ENCODE measurements at regions not wholly inside any gene's neighbourhood (a gene's known extent, or its start where the extent isn't known, plus 50 kb on each side); places are given as distances from the start of the nearest gene placed in this dataset.
A peak's percentile ranks its signal among the peaks of the same experiment; 100 is the strongest.
"Not testable (repeated sequence)": the region's sequence is repeated elsewhere in the genome, so short reads cannot be mapped to it uniquely, and the experiment has no call there.

DNA sequence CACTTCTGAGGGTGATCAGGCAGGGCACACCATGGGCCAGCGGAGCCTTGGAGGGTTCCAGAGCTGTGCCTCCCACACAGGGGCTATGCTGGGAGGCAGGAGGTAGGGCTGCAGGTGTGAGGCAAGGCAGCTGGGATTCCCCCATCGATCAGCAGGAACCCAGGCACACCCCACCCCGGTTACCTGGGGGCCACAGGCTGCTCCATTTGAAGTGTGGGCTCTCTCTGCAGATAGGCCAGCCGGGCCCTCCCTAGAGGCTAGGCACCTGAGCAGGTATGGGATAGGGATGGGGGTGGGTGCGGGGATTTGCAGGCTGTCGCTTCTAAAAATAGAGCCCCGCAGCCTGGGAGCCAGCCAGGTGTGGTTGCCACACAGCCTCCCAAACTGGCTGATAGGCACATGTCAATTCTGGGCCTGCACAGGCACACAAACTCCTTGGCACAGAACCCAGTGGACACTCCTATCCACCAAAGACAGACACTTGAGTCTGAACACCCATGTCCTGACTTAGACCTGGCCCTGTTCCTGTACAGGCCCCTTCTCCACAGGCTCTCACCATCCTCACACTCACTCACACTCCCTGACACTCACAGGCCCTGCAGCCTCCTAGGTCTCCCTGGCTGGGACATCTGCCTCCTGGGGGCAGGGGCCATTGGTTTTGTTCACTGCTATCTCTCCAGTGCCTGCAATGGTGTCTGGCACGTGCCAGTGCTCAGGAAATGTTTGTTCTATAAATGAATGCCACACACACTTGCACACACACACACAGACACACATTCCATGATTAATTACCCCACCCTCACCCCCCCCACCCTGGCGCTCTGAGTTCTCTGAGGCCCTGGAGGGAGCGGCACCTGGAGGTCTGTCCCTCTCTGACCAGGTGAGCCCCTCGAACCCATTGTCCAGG lies 73.4 kb downstream of the ZFP36L2 start:
- intact Hi-C loops (cut with DNase I): no loop called here
- no peak for DNase-seq (ENCODE audit: low spot score)
- no peak for ATAC-seq

DNA sequence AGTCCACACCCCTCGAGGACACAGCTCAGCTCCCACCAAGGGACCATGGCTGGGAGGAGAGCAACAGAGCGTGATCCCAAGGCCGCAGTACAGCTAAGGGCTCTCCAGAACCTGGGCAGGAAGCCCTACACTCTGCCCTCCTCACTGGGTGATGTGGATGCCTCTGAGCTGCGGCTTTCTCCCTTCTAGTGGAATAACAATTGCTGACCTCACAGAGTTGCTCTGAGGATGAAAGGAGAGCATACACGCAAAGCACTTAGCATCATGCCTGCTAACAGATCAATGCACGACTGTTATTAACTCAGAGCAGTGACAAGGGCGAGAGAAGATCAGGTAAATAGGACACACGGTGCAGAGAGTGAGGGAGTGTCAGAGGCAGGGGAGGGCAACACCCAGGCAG lies 74.2 kb downstream of the ZFP36L2 start:
- DNase-seq (ENCODE audit: low spot score) (no peak), ATAC-seq (no peak)
- intact Hi-C loops (cut with DNase I): no loop called here

DNA sequence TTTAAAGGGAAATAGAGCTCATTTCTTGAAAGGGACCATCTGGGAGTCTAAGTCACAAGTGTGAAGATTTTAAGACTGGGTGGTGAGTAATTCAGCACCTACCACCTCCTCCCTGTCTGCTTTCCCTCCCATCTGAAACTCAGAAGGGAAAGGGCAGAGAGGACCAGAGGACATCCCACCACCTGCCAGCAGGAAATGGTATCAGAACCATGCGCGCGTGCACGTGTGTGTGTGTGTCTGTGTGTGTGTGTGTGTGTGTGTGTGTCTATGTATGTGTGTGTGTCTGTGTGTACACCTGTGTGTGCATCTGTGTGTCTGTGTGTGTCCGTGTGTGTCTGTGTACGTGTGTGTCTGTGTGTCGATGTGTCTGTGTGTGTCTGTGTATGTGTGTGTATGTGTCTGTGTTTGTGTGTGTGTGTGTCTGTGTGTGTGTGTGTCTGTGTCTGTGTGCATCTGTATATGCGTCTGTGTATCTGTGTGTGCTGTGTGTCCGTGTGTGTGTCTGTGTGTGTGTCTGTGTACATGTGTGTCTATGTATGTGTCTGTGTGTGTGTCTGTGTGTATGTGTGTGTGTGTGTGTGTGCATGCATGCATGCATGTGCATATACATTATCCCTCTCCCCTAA lies 76.8 kb downstream of the ZFP36L2 start:
- intact Hi-C loops (cut with DNase I): no loop called here
- ATAC-seq: no peak
- no peak for DNase-seq (ENCODE audit: low spot score)

DNA sequence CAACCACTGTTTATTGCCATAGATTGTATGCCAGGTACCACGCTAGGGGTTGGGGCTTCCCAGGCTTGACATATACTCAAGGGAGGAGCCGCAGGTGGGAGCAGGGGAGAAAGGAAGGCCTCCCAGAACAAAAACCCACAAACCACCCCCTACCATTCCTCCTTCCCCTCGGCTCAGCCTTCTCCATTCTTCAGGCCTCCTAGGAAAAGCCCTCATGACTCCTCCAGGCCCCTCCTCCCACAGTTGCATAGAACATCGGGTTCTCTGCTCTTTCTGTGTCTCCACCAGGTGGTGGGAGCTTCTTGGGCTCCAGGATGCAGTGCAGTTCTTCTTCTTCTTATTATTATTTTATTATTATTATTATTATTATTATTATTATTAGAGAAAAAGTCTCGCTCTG lies 80.3 kb downstream of the ZFP36L2 start:
- DNase-seq (ENCODE audit: low spot score) (no peak), ATAC-seq (peak; percentile 61)
- intact Hi-C loops (cut with DNase I): no loop called here

DNA sequence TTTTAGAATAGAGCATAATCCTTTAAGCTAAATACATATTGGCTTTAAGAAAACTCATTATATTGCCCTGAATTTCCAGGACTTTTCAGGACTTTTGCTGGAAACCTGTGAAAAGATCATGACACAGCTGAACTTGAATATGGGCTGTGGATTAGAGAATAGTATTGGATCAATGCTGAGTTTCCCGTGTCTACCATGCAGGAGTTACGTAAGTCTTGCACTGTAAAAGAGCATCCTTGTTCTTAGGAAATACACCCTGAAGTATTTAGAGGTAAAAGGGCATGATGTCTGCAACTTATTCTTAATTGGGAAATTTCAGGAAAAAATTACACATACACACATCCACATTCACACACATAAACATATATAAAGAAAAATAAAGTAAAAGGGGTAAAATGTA lies 82.1 kb downstream of the ZFP36L2 start:
- DNase-seq (ENCODE audit: low spot score) (no peak), ATAC-seq (no peak)
- intact Hi-C loops (cut with DNase I): no loop called here

DNA sequence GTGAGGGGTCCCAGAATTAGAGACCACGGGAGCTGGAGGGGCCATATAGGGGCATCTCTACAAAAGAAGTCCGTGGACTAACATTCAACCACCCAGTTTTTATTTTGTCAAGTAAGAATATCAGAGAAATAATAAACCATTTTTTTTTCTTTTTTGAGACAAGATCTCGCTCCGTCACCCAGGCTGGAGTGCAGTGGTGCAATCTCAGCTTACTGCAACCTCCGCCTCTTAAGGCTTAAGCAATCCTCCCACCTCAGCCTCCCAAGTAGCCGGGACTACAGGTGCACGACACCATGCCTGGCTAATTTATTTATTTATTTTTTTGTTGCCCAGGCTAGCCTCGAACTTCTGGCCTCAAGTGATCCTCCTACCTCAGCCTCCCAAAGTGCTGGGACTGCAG lies 82.7 kb downstream of the ZFP36L2 start:
- intact Hi-C loops (cut with DNase I): no loop called here
- no peak for ATAC-seq
- no peak for DNase-seq (ENCODE audit: low spot score)

DNA sequence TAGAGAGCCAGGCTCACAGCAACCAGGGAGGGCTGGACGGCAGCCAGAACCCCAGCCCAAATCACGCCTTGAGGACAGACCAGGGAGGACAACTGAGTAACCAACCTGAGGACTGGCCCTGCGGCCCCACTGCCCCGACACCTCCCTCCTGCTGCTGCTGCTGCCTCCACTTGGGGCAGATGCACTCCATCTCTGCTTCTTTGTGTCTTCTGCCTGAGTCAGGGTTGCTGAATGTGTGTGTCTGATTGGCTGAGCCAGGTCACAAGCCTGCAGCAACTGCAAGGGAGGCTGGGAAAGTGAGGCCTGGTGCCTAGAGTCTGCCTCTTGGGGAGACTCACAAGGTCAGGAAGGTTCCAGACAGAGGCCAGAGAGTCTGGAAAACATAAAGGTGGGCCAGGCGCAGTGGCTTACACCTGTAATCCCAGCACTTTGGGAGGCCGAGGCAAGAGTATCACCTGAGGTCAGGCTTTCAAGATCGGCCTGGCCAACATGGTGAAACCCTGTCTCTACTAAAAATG lies 83.4 kb downstream of the ZFP36L2 start:
- intact Hi-C loops (cut with DNase I): loop anchor here (1.0 kb wide), 1 partner anchor 21 kb away; no protein-coding TSS in a partner anchor
- ATAC-seq: no peak
- no peak for DNase-seq (ENCODE audit: low spot score)

DNA sequence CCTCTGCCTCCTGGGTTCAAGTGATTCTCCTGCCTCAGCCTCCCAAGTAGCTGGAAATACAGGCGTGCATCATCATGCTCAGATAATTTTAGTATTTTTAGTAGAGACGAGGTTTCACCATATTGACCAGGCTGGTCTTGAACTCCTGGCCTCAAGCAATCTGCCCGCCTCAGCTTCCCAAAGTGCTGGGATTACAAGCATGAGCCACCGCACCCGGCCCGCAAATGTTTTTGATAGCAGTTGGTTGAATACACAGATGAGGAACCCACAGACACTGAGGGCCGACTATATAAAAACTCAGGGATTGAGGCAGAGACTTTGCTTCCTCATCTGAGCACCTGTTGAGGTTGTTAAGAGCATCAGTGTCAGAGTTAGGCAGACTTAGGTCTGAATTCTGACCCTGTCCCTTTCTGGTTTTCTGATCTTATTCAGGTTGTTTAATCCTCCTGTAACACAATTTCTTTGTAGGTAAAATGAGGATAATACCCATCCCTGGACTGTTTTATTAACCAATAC lies 84.7 kb downstream of the ZFP36L2 start:
- DNase-seq (ENCODE audit: low spot score); ATAC-seq: not testable (repeated sequence)
- intact Hi-C loops (cut with DNase I): loop anchor here (1.0 kb wide), 1 partner anchor 23 kb away; no protein-coding TSS in a partner anchor

DNA sequence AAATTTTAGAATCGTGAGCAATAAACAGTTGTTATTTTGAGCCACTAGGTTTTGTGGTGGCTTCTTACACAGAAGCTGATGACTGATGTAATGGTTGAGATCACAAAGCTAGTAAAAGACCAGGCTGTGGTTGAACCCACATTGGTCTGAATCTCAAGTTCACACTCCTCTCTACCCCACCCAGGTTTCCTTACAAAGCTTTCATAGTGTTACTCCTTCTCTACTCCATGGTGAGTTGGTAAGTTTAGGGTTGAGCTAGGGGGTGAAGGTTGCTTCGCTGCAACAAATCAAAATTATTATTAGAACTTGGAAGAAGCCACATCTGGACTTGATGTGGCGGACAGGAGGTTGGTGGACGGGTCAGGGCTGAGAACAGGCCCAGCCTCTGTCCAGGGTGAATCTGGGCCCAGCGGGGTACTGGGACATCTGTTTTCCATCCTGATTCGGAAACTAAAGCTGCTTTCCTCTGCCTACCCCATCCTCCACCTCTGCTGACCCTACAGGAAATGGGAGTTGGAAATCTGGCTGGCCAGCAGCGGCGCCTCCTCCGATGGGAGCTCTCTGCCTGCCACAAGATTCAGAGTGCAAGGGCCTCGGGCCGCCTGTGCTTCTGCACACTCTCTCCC lies 86.3 kb downstream of the ZFP36L2 start:
- DNase-seq (ENCODE audit: low spot score) (peak; percentile 76), ATAC-seq (peak; percentile 95)
- intact Hi-C loops (cut with DNase I): loop anchor here (10.0 kb wide), 1 partner anchor 85 kb away; the partner anchor contains the start of gene ZFP36L2

DNA sequence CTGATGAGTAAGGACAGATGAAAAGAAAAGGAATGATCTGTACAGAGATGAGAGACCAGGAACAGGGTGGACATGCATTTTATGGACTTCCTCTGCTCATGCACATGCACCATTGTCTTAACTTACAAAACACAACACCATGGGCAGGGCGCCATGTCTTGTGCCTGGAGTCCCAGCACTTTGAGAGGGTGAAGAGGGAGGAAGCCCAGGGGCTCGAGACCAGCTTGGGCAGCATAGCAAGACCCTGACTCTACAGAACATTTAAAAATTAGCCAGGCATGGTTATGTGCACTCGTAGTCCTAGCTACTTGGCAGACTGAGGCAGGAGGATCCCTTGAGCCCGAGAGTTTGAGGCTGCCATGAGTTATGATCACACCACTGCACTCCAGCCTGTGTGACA lies 86.9 kb downstream of the ZFP36L2 start:
- no peak for ATAC-seq
- intact Hi-C loops (cut with DNase I): loop anchor here (10.0 kb wide), 1 partner anchor 85 kb away; the partner anchor contains the start of gene ZFP36L2
- no peak for DNase-seq (ENCODE audit: low spot score)

DNA sequence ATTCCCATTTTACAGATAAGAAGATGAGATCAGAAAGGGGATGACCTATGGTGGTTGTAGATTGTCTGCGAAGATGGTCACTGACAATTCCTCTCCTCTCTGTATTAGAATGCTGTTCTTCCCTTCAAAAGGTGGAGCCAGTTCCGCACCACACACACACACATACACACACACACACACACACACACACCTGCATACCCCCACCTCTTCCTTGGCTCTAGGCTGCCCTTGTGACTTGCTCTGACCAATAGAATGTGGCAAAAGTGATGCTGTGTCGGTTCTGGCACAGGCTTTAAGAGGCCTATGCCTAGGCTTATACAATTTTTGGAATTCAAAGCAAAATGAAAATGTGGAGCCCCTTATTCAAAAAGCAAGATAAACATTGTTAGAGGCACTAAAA lies 88.0 kb downstream of the ZFP36L2 start:
- intact Hi-C loops (cut with DNase I): loop anchor here (10.0 kb wide), 1 partner anchor 86 kb away; the partner anchor contains the start of gene ZFP36L2
- DNase-seq (ENCODE audit: low spot score) (no peak), ATAC-seq (no peak)

DNA sequence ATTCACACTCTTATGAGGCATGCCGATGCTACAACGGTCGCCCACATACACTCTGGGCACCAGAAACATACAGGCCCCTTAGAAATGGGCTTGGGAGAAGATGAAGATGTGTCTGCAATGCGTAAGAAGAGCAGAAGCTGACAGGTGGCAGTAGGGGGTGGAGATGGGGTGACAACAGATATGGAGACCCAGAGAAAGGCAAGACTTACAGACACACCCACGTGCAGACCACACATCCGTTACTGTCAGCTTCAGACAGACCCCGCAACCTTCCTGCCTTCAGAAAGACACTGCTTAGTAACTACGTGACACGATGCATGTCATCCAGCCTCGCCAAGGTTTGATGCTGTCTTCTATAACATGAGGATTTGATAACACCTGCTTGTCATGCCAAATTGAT lies 89.5 kb downstream of the ZFP36L2 start:
- intact Hi-C loops (cut with DNase I): loop anchor here (10.0 kb wide), 1 partner anchor 88 kb away; the partner anchor contains the start of gene ZFP36L2
- no peak for ATAC-seq
- DNase-seq (ENCODE audit: low spot score): no peak

DNA sequence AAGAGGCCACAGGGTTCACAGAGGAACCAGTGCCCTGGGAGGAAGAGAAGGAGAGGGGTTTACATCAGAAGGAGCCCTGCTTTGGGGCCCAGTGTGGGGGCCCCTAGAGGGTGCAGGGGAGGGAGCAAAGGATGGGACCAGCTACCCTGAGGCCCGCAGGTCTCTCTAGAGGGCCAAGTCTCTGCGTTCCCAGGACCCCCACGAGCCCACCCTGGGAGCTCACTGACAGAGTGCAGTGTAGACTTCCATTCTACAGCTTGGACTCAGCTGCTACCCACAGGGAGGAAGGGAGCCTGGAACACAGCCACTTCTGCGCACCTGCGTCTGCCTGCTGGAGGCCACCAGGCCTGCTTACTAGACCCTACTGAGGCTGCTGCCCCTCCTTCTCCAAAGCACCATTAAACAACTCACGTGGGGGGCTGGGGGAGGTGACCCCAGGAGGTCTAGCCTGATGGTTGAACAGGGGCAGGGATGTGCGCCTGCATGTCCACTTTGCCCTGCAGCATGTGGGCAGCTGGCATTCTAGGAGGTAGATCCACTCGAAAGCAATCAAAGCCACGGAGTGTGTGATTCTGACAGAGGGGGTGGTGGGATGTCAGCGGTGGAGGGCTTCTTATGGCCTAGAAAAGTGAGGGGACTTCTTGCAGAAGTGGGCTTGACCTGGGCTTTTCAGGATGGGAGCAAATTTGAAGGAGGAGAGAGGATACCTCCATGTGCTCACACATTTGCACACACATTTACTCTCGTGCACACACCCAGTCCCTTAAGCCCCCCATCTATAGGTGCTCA lies 90.2 kb downstream of the ZFP36L2 start:
- ATAC-seq: no peak
- DNase-seq (ENCODE audit: low spot score): no peak
- intact Hi-C loops (cut with DNase I): loop anchor here (10.0 kb wide), 1 partner anchor 89 kb away; the partner anchor contains the start of gene ZFP36L2

DNA sequence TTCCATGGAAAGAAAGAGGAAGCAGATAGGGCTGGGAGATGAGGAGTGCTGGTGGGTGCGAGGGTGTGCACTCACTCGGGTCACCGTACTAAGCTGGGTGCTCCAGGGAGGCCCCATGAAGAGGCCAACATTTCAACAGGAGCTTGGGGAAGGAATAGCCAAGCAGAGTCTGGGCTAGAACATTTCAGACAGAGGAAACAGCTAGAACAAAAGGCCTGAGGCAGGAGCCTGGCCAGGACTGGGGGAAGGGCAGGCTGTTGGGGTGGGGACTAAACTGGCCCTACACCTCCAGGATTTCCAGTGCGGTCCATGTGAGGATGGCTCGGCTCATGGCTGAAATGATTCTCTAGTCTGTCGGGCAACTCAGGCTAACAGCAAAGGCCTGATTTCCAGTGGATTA lies 90.8 kb downstream of the ZFP36L2 start:
- no peak for DNase-seq (ENCODE audit: low spot score)

DNA sequence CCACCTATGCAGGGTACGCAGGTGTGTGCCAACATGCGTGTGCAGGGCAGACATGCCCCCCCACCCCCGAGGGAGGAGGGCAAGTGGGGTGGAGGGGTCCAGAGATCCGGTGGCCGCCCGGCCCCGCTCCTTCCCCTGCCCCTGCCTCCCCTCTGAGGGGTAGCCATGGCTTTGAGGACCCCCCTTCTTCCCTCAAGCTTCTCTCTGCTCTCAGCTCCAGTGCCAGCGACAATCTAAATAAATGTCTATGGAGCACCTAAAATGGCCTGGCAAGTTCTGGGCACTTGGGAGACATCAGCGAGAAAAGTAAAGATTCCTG lies 91.9 kb downstream of the ZFP36L2 start:
- ATAC-seq (no peak), DNase-seq (ENCODE audit: low spot score) (no peak)
- intact Hi-C loops (cut with DNase I): loop anchor here (10.0 kb wide), 1 partner anchor 90 kb away; the partner anchor contains the start of gene ZFP36L2

More for the DNA sequence above, 90.8 kb downstream of the ZFP36L2 start:
- no peak for ATAC-seq
- intact Hi-C loops (cut with DNase I): loop anchor here (10.0 kb wide), 1 partner anchor 89 kb away; the partner anchor contains the start of gene ZFP36L2

DNA sequence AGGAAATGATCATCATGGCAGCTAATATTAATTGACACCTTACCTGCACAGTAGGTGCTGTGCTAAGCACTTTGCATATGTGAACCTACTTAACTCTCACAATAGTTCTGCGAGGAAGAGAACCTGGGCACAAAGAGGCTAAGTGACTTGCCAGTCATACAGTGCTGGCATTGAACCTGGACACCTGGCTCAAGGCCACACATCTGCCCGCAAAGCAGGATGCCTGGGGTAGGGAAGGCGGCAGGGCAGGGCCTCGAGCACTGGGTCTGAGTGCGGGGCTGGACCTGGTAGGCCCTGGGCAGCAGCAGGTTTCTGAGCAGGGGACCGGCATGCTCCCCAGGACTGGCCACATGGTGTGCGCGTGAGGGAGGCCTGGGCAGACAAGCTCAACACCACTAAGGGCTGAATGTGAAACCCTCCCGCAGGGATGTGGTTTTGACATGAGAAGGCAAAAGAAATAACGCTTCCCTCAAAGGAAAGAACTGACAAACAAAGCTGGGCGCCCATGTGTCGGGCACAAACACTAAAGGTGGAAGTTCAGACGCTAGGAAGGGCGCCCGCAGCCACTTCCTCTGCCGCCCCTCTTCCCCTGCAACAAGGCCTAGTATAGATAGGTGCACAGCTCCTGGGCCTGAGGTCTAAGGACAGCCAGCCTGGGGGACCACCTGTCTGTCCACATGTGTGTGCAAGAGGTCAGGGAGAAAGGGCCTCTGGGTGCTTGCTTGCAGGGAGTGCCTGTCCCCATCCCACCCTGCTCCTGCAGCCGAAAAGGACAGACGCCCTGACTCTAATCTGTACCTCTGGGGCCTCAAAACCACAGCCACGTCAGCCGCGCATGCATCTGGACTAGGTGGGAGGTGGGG lies 92.5 kb downstream of the ZFP36L2 start:
- ATAC-seq: peak; percentile 35
- no peak for DNase-seq (ENCODE audit: low spot score)
- intact Hi-C loops (cut with DNase I): loop anchor here (10.0 kb wide), 1 partner anchor 91 kb away; the partner anchor contains the start of gene ZFP36L2

DNA sequence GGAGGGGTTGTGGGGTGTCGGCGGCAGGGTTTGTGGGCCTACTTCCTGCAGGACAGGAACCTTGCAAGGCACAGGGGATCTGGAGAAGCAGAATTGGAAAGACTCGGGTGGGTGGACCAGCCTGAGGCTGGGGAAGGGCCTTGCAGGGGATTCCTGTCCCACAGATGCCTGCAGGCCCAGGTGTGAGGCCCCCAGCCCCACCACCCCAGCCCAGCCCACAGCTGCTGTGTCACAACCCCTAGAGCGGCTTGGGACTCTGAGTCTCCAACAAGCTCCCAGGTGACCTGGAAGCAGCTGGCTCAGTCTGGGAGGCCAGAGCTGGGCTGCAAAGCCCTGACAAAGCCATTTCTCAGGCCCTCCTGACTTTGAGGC lies 93.1 kb downstream of the ZFP36L2 start:
- intact Hi-C loops (cut with DNase I): loop anchor here (10.0 kb wide), 1 partner anchor 91 kb away; the partner anchor contains the start of gene ZFP36L2
- ATAC-seq (no peak), DNase-seq (ENCODE audit: low spot score) (no peak)
